GM21515 (cell line): ENCODE measurements at regions not wholly inside any gene's neighbourhood (a gene's known extent, or its start where the extent isn't known, plus 50 kb on each side); places are given as distances from the start of the nearest gene placed in this dataset.

Source experiments
- ATAC-seq: cut with Tn5 transposase; IDR thresholded peaks from one replicate; pipeline ENCODE4 v1.9.1; 2021; ENCODE audit not compliant: unreplicated experiment

DNA sequence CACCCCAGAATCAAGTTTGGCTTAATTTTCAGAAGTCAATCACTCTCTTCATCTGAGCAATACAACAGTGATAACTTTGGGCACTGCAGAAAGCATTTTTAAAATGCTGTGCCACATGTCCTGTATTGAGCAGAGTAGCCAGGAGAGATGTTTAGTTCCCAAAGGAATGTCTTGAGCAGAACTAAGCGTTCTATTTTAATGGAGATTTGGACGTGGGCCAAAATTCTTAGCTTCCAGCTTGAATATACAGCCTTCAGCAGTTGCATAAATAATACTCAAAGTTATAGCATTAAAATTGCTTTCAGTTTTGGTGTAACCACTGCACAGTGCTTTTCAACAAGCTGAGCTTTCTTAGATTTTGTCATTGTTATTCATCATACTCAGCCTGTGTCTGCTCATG is 679.2 kb downstream of the NLGN4X start:
- no peak for ATAC-seq

DNA sequence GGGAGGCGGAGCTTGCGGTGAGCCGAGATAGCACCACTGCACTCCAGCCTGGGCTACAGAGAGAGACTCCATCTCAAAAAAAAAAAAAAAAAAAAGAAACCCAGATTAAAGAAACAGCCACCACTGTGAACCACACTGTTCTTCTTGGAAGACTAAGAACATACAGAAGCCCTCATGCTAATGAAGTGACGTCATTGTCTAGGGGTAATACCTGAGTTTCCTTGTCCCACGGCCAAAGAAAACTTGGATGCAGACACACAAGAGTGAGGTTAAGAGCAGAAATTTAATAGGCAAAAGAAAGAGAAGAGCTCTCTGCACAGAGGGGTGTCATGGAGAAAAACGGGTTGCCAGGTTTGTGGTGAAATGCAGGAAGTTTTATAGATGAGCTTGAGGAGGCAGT is 691.6 kb downstream of the NLGN4X start:
- ATAC-seq = no peak

DNA sequence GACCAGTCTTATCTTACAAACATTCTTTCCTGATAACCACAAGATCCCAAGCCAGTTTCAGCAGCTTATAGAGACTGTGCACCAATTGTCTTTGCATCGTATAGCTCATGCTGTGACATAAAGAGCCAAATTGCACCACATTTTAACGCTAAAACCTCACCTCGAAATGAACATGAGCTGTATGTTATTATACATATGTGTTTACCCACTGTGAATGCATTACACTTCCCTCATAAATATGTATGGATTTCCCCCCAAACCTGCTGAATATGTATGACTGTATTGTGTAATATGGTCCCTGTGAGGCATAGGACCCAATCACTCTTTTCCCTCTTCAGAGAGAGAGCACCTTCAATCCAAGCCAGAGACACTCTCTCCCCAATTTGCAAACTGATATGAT is 692.4 kb downstream of the NLGN4X start:
- ATAC-seq = no peak

DNA sequence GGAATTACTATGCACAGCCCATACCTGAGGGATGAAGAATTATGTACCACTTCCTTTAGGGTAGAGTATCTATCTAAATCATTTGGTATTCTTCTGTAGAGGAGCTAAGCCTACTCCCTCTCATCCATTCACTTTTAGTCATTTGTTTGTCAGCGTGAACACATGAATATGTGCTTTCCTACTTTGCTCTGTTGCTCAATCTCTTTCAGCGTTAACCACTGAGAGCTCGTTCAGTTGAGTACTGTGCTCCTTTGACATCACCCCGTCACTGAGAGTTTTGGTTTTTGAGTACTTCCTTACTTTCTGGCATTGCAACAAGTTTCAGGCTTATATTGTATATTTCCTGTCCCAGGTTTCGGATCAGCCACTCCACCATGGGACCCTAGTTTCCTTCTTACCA is 700.6 kb downstream of the NLGN4X start:
- no peak for ATAC-seq

DNA sequence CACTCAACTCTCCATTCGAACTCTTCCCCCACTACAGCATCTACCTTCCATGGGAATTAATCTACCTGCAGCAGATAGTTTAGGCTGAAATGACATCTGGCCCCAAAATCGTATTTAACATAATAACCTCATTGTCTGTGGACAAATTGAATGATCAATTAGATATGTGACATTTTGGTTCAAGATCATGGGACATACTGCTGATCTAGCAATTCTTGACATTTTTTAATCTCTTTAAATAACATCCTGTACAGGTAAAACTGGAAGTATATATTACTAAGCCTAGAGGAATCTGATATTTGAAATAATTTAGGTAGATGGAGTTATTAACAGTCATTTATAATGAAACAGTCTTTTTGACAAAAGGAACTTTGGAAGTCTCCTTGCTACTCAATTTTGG is 702.5 kb downstream of the NLGN4X start:
- ATAC-seq = no peak

DNA sequence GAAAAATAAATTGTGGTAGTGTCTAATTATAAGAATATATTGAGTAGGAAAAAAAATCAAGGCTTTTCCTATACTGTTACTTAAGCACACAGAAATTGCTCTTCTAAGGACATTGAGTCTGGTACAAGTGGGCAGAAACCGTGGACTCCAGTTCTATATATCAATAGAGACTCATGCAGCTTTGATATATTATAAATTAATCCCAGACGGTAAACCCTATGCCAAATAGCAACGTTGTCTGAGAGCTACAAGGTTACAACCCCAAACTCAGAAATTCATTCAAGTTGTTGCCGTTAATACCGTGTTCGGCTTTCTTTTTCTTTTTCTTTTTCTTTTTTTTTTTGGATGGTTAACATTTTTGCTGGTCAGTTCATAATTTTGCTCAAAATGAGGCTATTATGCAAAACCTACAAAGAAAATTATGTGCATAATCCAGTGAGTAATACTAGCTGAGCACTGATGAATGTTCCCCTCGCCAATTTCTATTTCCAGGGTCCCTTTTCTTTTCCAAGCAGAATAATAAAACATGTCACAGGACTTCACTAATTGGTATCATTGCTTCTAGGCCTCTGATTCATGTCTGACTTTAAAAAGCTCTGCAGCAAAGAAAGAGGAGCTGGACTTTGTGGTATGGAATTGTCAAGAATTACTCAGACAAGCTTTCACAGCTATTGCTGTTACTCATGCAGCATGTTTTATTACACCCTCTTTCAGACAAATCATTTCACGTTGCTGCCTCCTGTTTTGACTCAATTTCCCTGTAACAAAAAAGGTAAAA is 737.7 kb downstream of the NLGN4X start:
- no peak for ATAC-seq

DNA sequence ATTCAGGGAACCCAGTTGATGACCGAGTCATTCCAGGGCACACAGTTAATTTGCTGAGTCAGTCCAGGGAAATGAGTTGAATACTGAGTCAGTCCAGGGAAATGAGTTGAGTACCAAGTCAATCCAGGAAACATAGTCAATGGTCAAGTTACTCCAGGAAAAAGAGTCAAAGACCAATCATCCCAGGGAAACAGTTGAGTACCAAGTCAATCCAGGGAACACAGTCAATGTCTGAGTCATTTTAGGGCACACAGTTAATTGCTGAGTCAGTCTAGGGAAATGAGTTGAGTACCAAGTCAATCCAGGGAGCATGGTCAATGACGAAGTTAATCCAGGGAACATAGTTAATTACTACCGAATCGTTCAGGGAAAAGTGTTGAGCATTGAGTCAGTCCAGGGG is 754.4 kb downstream of the NLGN4X start:
- no peak for ATAC-seq

DNA sequence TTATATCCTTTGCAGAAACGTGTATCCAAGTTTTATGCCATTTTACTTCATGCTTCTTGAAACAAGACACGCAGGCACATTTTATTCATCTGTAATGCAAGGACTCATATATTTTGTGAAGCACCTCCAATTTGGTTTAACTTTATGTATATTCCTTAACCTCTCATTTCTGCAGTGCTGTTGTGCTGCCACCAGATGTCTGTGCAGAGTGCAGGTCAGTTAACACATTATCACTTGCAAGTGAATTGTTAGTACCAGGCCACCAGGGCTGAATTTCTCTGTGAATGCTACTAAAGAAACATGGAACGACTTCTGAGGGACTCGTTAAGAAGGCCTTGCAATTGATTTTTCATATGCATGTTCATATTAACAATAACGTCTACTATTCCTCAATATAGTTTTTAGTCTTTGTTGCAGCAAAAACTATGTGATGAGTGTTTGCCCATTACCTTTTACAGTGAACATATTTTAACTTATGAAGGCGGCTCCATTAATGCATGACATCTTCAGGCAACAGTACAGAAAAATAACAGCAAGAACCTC is 770.3 kb downstream of the NLGN4X start:
- ATAC-seq = no peak

DNA sequence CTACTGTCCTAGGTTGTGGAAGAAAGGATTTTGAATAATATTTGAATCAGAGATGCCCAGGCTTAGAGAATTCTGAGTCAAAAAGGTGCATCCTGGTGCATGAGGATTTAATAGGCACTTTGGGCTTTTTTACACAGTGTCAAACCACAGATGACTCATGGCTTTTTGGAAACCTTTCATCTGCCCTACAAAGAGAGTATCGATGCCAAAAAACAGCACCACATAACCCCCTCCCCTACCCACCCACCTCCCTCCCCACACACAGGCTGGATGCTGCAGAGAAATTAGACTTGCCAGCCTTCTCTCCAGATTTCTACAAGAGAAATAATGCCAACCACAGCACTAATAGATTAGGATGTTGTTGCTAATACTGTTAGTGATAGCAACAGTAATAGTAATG is 779.3 kb downstream of the NLGN4X start:
- no peak for ATAC-seq

DNA sequence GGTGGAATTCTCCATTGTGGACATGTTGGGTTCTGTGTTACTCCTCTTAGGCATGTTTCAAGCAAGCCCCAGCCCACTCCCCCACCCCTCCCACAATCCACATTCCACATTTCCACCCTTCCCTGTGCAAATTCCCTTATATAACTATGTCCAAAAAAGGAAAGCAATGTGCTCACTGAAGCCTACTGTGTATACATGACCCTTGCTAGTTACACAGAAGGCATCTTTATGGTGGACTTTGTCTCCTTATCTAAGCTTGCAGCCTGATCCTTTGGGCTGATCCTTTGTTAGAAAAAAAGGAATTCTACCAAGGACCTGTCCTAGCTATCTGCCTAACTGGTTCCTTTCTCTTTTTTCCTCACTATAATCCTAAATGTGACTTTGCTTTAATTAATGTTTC is 796.8 kb downstream of the NLGN4X start:
- no peak for ATAC-seq

DNA sequence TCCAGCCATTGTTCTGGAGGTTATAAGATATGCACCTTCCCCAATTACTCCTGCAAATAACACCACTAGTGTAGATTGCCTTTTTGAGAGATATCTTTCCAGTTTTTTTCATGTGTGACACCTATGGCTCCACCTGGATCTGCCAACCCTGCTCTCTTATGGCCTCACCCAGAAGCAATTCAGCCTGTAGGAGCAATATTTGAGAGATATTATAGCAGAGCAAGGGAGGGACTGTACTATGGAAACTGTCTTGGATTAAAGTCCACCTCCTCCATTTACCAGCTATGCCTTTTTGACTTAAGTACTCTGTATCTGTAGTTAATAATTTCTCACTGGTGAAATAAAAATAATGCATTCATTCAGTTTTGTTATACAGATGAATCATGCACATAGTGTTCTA is 803.5 kb downstream of the NLGN4X start:
- ATAC-seq = no peak

DNA sequence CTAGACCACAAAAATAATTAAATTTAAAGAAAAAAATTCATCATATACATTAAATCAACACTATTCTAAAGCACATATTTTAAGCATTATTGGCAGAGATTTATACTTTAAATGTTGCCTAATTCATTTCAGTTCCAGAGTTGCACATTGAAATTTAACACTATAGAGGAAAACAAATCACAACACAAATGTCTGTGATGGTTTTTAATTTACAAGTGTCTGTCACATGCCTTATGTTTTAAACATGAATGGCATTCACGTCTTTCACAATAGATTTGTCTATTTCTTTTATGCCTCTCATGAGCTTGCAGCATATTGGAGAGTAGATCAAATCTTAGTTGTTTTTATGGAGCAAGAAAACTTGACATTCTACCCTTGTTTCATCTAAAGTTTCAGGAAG is 811.3 kb downstream of the NLGN4X start:
- no peak for ATAC-seq

DNA sequence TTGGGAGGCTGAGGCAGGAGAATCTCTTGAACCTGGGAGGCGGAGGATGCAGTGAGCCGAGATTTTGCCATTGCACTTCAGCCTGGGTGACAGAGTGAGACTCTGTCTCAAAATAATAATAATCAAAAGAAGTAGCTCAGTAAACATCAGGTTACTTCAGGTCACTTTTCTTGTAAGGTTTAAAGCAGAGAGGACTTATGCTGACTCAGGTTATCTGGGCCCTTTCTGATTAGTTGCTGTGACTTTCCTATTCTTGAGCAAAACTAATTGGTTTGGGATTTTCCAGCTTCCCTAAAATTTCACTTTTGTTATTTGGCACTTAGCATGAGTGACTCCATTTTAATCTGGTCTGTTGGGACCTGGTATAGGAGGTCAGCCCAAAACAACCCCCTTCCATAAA is 812.9 kb downstream of the NLGN4X start:
- no peak for ATAC-seq

DNA sequence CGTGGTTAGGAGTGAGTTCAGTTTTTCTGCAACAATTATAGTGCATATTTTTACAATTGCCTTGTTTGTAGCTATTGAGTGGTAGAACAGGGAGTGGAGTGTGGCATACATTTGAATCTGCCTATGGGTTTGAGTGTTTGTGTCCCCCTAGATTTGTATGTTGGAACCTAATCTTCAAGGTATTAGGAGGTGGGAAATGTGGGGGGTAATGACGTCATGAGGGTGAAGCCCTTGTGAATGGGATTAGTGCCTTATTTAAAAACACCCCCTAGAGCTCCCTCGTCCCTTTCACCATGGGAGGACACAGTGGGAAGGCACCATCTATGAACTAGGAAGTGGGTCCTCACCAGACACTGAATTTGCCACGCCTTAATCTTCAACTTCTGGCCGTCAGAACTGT is 819.6 kb downstream of the NLGN4X start:
- ATAC-seq = no peak

DNA sequence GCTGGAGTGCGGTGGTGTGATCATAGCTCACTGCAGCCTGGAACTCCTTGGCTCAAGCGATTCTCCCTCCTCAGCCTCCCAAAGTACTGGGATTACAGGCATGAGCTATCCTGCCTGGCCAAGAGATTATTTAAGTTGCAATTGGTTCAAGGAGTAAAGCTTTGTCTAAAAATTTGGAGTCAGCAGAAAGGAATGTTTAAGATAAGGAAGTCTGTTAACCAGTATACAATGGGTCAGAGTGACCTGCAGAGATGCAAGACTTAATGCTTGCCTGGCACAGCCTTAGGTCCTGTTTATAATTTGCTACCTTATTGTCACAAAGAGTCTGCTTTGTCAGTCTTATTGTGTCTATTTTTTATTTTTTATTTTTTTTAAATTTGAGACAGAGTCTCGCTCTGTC is 826.2 kb downstream of the NLGN4X start:
- no peak for ATAC-seq

DNA sequence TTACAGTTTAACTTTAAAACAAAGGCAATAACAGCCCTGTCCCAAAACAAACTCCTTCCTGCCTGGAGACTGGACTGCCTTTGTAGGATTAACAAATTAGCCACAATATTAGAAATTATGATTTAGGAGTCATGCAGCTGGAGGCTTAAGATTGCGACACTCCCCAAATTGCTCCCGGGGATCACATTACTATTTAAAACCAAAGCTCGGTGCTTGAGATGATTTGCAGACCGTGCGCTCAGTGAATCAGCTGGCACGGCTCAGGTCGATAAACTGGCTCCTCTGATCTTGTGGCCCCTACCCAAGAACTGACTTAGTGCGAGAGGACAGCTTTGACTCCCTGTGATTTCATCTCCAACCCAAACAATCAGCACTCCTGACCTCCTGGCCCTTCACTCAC is 829.3 kb downstream of the NLGN4X start:
- no peak for ATAC-seq

DNA sequence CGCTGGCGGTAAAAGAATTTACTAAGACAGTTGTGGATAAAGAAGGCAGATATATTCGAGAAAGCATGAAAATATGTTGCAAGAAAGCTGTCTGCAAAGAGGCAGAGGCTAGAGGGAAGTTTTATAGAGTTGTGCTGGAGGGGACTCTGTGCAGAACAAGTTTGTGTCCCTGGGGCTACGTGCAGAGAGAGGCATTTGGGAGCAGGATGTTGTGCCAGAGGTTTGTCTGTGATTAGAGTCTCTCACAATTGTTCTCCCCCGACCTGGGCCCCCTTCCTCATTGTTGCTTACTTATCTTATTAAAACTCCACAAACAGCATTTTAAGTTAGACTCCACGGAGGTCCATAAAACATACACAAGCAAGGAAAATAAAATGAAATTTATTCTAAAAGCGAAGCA is 831.3 kb downstream of the NLGN4X start:
- ATAC-seq = no peak

DNA sequence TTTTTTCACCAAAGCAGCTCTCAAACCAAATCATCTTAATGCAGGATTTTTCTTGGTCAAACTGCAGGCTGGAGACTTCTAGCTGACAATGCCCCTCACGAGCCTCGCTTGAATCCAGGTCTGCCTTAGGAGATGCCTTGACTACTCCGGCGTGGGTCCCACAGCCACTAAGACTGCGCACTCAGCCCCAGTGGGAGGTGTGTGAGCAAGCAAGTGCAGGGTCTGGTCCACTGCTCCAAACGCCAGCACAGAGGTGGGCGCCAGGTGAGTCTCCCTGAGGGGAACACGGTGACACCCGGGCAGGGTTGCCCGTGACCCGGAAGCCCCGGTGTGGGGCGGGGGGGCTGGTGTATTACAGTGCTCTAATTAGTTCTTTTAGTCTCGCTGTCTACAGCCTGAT is 838.3 kb downstream of the NLGN4X start:
- ATAC-seq = no peak

DNA sequence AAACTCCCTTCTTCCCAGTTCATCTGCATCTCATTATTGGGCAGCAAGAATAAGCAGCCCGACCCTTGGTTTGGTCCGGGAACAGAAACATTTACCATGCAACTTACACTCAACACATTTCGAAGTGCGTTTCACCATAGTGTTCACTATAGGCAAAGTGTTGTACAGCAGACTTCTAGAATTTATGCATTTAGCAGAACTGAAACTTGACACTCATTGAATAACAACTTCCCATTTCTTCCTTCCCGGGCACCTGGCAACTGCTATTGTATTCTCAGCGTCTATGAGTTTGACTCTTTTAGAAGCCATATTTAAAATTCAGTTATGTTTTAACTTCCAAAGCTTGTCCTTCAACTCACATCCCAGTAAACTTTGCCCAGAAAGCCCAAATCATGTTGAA is 840.6 kb downstream of the NLGN4X start:
- ATAC-seq = no peak

DNA sequence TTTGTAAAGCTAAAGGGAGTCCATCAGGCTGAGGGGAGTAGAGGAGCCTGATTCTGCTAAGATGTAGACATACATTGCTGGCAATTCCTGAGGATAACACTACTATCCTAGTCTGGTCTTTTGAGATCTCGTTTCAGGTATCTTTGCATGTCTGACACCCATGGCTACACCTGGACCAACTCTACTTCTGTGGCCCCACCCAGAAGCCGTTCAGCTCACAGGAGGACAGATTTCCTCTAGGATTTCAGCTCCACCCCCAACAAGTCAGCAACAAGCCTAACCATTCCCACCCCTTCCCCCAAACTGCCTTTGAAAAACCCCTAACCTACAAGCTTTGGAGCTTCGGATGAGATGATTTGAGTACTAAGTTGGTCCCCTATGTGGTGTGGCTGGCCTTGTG is 848.2 kb downstream of the NLGN4X start:
- no peak for ATAC-seq

DNA sequence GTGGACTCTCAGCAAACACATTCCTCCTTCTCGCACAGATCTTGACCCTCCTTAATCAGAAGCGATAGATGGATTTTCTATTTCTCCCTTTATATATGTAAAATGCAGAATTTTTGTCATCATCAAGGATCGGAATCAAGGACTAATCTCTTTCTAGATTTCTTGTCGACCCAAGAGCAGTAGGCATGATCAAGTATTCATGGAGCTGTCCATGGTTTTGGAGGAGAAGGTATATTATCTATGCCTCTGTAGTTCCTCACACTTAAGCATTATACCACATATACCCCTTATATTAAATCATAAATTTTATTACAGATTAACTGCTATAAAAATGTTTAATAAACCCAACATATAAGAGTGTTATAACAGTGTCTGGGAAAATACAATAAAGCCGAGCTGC is 886.8 kb downstream of the NLGN4X start:
- ATAC-seq = no peak

DNA sequence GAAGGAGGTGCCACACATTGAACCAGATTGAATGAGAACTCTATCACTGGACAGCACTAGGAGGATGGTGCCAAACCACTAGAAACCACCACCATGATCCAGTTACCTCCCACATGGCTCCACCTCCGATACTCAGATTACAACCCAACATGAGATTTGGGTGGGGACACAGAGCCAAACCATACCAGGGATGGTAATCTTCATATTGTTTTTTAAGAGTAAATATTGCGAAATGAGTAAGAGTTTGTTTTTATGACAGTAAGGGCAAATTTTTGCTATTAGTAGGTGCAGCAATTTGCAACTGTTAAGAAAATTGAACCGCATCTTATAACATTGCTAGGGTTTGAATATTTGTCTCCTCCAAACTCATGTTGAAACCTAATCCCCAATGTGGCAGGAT is 891.5 kb downstream of the NLGN4X start:
- ATAC-seq = no peak

DNA sequence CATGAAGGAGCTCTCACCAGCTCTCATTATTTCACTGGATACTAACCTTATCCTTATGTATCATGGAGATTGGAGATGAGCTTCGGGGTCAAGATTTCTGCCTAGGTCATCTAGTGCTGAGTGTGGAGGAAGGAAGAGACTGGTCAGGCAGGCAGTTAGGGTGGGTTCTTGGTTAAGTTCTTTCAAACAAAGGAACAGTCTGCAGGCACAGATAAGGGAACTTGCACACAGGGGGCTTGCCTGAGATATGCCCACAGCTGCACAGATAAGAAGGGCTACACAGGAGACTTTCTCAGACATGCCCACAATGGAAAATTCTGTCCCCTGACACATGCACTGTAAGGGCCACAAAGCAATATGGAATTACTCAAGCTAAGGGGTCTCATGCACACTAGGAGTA is 904.1 kb downstream of the NLGN4X start:
- no peak for ATAC-seq
